ENCODE measurements at regions not wholly inside any gene's neighbourhood (a gene's known extent, or its start where the extent isn't known, plus 50 kb on each side); places are given as distances from the start of the nearest gene placed in this dataset.

GRCh38 chr18:67692811-67693210 is 176.3 kb upstream of the DSEL start:
- TF ChIP-seq, protein P1, sequence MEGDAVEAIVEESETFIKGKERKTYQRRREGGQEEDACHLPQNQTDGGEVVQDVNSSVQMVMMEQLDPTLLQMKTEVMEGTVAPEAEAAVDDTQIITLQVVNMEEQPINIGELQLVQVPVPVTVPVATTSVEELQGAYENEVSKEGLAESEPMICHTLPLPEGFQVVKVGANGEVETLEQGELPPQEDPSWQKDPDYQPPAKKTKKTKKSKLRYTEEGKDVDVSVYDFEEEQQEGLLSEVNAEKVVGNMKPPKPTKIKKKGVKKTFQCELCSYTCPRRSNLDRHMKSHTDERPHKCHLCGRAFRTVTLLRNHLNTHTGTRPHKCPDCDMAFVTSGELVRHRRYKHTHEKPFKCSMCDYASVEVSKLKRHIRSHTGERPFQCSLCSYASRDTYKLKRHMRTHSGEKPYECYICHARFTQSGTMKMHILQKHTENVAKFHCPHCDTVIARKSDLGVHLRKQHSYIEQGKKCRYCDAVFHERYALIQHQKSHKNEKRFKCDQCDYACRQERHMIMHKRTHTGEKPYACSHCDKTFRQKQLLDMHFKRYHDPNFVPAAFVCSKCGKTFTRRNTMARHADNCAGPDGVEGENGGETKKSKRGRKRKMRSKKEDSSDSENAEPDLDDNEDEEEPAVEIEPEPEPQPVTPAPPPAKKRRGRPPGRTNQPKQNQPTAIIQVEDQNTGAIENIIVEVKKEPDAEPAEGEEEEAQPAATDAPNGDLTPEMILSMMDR (IDR thresholded peaks at IDR 0.05) = no peak
- no peak for TF ChIP-seq EZH2phosphoT487 (IDR thresholded peaks at IDR 0.05)
- TF ChIP-seq EZH2 (IDR thresholded peaks at IDR 0.05) = no peak
